H1 (cell line): ENCODE measurements at regions not wholly inside any gene's neighbourhood (a gene's known extent, or its start where the extent isn't known, plus 50 kb on each side); places are given as distances from the start of the nearest gene placed in this dataset.

Experiments
- SUZ12 ChIP-seq: fragments of 200-600 bp; sonication (generic); IDR thresholded peaks from 2 replicates; pipeline ENCODE4 v1.6.1; 2012; ENCODE audit warnings: mild to moderate bottlenecking, inconsistent platforms, low read length, moderate library complexity, mixed read lengths

GRCh38 chr3:109569135-109569846 is 231.9 kb upstream of the DPPA4 start (continued):
- no peak for TF ChIP-seq SUZ12
- TF ChIP-seq, all 59 proteins: peak for 0
